Skeletal muscle tissue (tissue), 3 donors: ENCODE measurements at regions not wholly inside any gene's neighbourhood (a gene's known extent, or its start where the extent isn't known, plus 50 kb on each side); places are given as distances from the start of the nearest gene placed in this dataset.

Experiments
- H3K27ac ChIP-seq: one replicate; pipeline ENCODE4 v1.7.0; 2013; ENCODE audit warnings: mild to moderate bottlenecking, low read depth, low read length, inconsistent platforms
- H3K27me3 ChIP-seq, 3 donors: one replicate each; pipeline ENCODE4 v1.7.0; 2013; ENCODE audit warnings: low read length in 3 of 3; ENCODE audit not compliant: control insufficient read depth in 3 of 3, insufficient read depth in 3 of 3
- H3K36me3 ChIP-seq, 3 donors: one replicate each; pipeline ENCODE4 v1.7.0; 2013; ENCODE audit warnings: low read length in 3 of 3; ENCODE audit not compliant: control insufficient read depth in 3 of 3, insufficient read depth in 3 of 3
- H3K4me1 ChIP-seq, 3 donors: one replicate each; pipeline ENCODE4 v1.7.0; 2013; ENCODE audit warnings: low read length in 3 of 3, mild to moderate bottlenecking in 3 of 3; ENCODE audit not compliant: control insufficient read depth in 3 of 3, insufficient read depth in 3 of 3
- H3K4me3 ChIP-seq, 3 donors: one replicate each; pipeline ENCODE4 v1.7.0; 2013; ENCODE audit warnings: low read length in 3 of 3
- H3K9ac ChIP-seq, 3 donors: one replicate each; pipeline ENCODE4 v1.7.0; 2013; ENCODE audit warnings: low read length in 3 of 3, mild to moderate bottlenecking in 3 of 3, moderate library complexity in 2 of 3, low read depth in 1 of 3
- H3K9me3 ChIP-seq, 3 donors: one replicate each; pipeline ENCODE4 v1.7.0; 2013; ENCODE audit warnings: low read length in 3 of 3; ENCODE audit not compliant: control insufficient read depth in 3 of 3
- donor health status: Osteomylitis.

GRCh38 chr3:148601766-148602685 is 95.7 kb upstream of the AGTR1 start:
- no peak overlapping the region for H3K9ac ChIP-seq

GRCh38 chr3:148604270-148605085 is 93.2 kb upstream of the AGTR1 start:
- H3K36me3 ChIP-seq, result no peaks in the 10 kb centered on the region
- no peak overlapping the region for H3K9ac ChIP-seq
- H3K4me3 ChIP-seq, result no peak overlapping the region
- no peaks in the 10 kb centered on the region for H3K9me3 ChIP-seq
- H3K27ac ChIP-seq, result no peak overlapping the region
- H3K27me3 ChIP-seq, result no peaks in the 10 kb centered on the region
- H3K4me1 ChIP-seq, result peaks cover 0 to 6% (median 4%) of the 10 kb centered on the region in 3 donors

More at GRCh38 chr3:148601766-148602685, 95.7 kb upstream of the AGTR1 start:
- no peak overlapping the region for H3K27ac ChIP-seq
- H3K36me3 ChIP-seq, result no peaks in the 10 kb centered on the region
- peaks cover 0 to 5% (median 4%) of the 10 kb centered on the region in 3 donors for H3K4me1 ChIP-seq
- no peaks in the 10 kb centered on the region for H3K27me3 ChIP-seq
- H3K4me3 ChIP-seq, result no peak overlapping the region
- H3K9me3 ChIP-seq, result no peaks in the 10 kb centered on the region

- no peaks in the 10 kb centered on the region for H3K36me3 ChIP-seq
- no peaks in the 10 kb centered on the region for H3K9me3 ChIP-seq
- H3K4me3 ChIP-seq, result no peak overlapping the region
- no peaks in the 10 kb centered on the region for H3K27me3 ChIP-seq
- H3K4me1 ChIP-seq, result peaks cover 0 to 6% (median 4%) of the 10 kb centered on the region in 3 donors
- H3K27ac ChIP-seq, result no peak overlapping the region
- H3K9ac ChIP-seq, result no peak overlapping the region
These were observed 92.2 kb upstream of the AGTR1 start for GRCh38 chr3:148605521-148605920.

- H3K27me3 ChIP-seq, result no peaks in the 10 kb centered on the region
- no peak overlapping the region for H3K9ac ChIP-seq
- H3K27ac ChIP-seq, result no peak overlapping the region
- H3K4me1 ChIP-seq, result peaks cover 0 to 6% (median 4%) of the 10 kb centered on the region in 3 donors
- no peaks in the 10 kb centered on the region for H3K9me3 ChIP-seq
- no peak overlapping the region for H3K4me3 ChIP-seq
- no peaks in the 10 kb centered on the region for H3K36me3 ChIP-seq
These were observed 90.7 kb upstream of the AGTR1 start for GRCh38 chr3:148606979-148607378.

- Histone ChIP-seq H3K9me3 (no peaks in the 10 kb centered on the region), H3K36me3 (no peaks in the 10 kb centered on the region), H3K27ac (no peak overlapping the region), H3K27me3 (no peaks in the 10 kb centered on the region), H3K4me3 (no peak overlapping the region), H3K9ac (no peak overlapping the region), H3K4me1 (peaks cover 0 to 6% (median 4%) of the 10 kb centered on the region in 3 donors)
These were observed 90.2 kb upstream of the AGTR1 start for GRCh38 chr3:148607491-148607890.

GRCh38 chr3:148612278-148612677 is 85.4 kb upstream of the AGTR1 start:
- Histone ChIP-seq H3K27me3 (no peaks in the 10 kb centered on the region), H3K4me1 (peaks cover 0 to 2% (median 0%) of the 10 kb centered on the region in 3 donors), H3K4me3 (no peak overlapping the region), H3K9me3 (no peaks in the 10 kb centered on the region), H3K36me3 (no peaks in the 10 kb centered on the region), H3K9ac (no peak overlapping the region), H3K27ac (no peak overlapping the region)

- Histone ChIP-seq H3K9me3 (no peaks in the 10 kb centered on the region), H3K4me3 (no peak overlapping the region), H3K27ac (no peak overlapping the region), H3K27me3 (no peaks in the 10 kb centered on the region), H3K4me1 (peaks cover 0 to 2% (median 0%) of the 10 kb centered on the region in 3 donors), H3K9ac (no peak overlapping the region), H3K36me3 (no peaks in the 10 kb centered on the region)
These were observed 82.3 kb upstream of the AGTR1 start for GRCh38 chr3:148615382-148615781.

GRCh38 chr3:148625095-148625736 is 72.5 kb upstream of the AGTR1 start:
- Histone ChIP-seq H3K36me3 (no peaks in the 10 kb centered on the region), H3K27me3 (no peaks in the 10 kb centered on the region), H3K9me3 (peaks cover 0 to 3% (median 0%) of the 10 kb centered on the region in 3 donors), H3K4me1 (no peaks in the 10 kb centered on the region), H3K9ac (no peak overlapping the region), H3K4me3 (no peak overlapping the region), H3K27ac (no peak overlapping the region)

- H3K4me1 ChIP-seq, result no peaks in the 10 kb centered on the region
- H3K9me3 ChIP-seq, result peaks cover 0 to 3% (median 0%) of the 10 kb centered on the region in 3 donors
- H3K9ac ChIP-seq, result no peak overlapping the region
- no peak overlapping the region for H3K4me3 ChIP-seq
- H3K36me3 ChIP-seq, result no peaks in the 10 kb centered on the region
- H3K27ac ChIP-seq, result no peak overlapping the region
- H3K27me3 ChIP-seq, result no peaks in the 10 kb centered on the region
These were observed 71.7 kb upstream of the AGTR1 start for GRCh38 chr3:148625991-148626390.
